ENCODE measurements at regions not wholly inside any gene's neighbourhood (a gene's known extent, or its start where the extent isn't known, plus 50 kb on each side); places are given as distances from the start of the nearest gene placed in this dataset.
"Not testable (repeated sequence)": the region's sequence is repeated elsewhere in the genome, so short reads cannot be mapped to it uniquely, and the experiment has no call there.

DNA sequence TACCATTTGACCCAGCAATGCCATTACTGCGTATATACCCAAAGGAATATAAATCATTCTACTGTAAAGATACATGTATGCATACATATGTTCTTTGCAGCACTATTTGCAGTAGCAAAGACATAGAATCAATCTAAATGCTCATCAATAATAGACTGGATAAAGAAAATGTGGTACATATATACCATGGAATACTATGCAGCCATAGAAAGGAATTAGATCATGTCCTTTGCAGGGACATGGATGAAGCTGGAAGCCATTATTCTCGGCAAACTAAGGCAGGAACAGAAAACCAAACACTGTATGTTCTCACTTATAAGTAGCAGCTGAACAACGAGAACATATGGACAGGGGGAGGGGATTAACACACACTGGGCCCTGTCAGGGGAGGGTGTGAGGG is 54.8 kb upstream of the ZNF30 start:
- intact Hi-C loops (cut with DNase I); DNase-seq: not testable (repeated sequence)

DNA sequence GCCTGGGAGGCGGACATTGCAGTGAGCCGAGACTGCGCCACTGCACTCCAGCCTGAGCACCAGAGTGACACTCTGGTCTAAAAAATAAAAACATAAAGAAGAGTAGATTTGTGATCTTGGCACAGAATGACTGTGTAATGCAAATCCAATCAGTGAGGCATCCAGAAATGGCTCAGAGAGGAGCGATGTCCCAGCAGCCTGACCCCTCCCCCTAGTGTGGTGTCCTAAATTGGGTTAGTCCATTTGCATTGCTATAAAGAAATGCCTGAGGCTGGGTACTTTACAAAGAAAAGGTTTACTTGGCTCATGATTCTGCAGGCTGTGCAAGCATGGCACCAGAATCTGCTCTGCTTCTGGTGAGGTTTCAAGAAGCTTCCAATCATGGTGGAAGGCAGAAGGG is 59.1 kb upstream of the ZNF30 start:
- no peak for DNase-seq
- intact Hi-C loops (cut with DNase I), result no loop called here

DNA sequence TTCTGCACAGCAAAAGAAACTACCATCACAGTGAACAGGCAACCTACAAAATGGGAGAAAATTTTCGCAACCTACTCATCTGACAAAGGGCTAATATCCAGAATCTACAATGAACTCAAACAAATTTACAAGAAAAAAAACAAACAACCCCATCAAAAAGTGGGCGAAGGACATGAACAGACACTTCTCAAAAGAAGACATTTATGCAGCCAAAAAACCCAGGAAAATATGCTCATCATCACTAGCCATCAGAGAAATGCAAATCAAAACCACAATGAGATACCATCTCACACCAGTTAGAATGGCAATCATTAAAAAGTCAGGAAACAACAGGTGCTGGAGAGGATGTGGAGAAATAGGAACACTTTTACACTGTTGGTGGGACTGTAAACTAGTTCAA is 61.5 kb upstream of the ZNF30 start:
- intact Hi-C loops (cut with DNase I); DNase-seq: not testable (repeated sequence)

DNA sequence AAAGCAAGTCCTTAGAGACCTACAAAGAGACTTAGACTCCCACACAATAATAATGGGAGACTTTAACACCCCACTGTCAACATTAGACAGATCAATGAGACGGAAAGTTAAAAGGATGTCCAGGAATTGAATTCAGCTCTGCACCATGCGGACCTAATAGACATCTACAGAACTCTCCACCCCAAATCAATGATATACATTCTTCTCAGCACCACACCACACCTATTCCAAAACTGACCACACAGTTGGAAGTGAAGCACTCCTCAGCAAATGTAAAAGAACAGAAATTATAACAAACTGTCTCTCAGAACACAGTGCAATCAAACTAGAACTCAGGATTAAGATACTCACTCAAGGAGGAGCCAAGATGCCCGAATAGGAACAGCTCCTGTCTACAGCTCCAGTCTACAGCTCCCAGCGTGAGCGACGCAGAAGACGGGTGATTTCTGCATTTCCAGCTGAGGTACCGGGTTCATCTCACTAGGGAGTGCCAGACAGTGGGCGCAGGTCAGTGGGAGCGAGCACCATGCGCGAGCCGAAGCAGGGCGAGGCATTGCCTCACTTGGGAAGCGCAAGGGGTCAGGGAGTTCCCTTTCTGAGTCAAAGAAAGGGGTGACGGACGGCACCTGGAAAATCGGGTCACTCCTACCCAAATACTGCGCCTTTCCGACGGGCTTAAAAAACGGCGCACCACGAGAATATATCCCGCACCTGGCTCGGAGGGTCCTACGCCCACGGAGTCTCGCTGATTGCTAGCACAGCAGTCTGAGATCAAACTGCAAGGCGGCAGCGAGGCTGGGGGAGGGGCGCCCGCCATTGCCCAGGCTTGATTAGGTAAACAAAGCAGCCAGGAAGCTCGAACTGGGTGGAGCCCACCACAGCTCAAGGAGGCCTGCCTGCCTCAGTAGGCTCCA is 66.6 kb upstream of the ZNF30 start:
- DNase-seq; intact Hi-C loops (cut with DNase I): not testable (repeated sequence)

DNA sequence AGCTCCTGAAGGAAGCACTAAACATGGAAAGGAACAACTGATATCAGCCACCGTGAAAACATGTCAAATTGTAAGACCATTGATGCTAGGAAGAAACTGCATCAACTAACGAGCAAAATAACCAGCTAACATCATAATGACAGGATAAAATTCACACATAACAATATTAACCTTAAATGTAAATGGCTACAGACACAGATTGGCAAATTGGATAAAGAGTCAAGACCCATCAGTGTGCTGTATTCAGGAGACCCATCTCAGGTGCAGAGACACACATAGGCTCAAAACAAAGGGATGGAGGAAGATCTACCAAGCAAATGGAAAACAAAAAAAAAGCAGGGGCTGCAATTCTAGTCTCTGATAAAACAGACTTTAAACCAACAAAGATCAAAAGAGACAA is 67.4 kb upstream of the ZNF30 start:
- DNase-seq; intact Hi-C loops (cut with DNase I): not testable (repeated sequence)

DNA sequence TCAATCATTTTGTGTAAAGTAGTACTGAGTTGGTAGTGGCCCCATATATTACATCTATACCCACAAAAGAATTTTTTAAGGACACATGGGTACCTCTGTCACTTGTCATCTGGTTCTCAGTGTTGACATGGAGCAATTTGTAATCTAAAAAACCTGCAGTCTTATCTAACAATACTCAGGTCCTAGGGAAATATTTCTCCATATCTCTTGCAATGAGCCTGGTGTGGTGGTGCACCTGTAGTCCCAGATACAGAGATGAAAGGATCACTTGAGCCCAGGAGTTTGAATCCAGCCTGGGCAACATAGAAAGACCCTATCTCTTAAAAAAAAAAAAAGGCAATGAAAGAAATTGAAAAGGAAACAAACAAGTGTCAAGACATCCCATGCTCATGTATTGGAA is 70.7 kb upstream of the ZNF30 start:
- no peak for DNase-seq
- intact Hi-C loops (cut with DNase I), result no loop called here

DNA sequence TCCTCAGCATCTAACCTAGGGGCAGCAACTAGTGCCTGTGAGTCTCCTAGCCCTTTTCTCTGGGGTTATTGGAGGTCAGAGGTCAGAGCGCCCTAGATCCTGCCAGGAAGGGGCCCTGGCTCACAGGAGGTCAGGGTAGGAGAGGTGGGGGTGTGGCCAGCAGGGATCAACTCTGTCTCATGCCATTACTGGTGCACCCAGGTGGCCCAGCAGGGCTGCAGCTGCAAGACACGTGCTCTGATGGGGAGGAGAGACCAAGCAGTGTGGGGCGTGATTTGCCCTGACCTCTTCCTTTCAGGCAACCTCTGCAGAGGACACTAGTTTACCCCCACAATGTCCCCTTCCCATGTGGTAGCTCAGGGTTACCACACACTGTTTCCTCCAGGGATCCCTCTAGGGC is 73.3 kb upstream of the ZNF30 start:
- intact Hi-C loops (cut with DNase I), result no loop called here
- no peak for DNase-seq

DNA sequence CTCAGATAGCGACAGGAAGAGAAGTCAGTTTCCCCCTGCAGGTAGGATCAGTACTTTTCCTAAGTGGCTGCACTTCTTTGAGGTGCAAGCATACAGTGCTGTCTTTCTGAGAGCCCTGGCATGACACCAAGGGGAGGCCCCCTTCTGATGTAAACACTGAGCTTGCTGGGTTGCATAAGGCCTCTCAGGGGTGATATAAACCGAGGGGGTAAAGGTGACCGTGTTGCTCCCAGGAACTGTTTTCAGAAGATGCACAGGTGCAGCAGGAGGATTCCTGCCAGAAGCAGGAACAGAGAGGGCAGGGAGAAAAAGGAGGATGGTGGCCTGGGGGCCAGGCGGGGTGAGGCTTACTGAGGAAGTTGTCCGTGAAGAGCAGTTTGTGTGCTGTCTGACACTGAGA is 74.0 kb upstream of the ZNF30 start:
- intact Hi-C loops (cut with DNase I), result no loop called here
- DNase-seq, result no peak

DNA sequence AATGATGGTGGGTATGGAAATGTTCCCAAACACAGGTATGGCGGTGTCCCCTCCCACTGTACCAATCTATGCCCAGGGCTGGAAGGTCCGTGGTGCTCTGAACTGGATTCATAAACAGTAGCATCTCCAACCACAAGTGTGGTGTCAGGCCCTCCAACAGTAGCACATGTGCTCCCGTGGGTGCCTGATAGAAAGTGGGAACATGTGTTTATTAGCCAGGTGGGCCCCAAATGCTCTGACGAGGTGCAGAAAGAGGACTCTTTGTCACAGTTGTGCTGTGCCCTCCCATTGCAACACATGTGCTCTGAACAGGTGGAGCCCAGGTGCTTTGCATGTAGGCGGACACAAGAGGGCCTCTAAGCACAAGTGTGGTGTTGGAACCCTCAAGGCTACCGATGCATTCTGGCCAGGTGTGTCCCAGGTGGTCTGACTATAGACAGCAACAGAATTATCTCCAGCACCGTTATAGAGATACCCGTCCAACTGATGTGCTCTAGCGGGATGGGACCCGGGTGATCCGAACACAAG is 75.4 kb upstream of the ZNF30 start:
- intact Hi-C loops (cut with DNase I), result no loop called here
- DNase-seq, result no peak

DNA sequence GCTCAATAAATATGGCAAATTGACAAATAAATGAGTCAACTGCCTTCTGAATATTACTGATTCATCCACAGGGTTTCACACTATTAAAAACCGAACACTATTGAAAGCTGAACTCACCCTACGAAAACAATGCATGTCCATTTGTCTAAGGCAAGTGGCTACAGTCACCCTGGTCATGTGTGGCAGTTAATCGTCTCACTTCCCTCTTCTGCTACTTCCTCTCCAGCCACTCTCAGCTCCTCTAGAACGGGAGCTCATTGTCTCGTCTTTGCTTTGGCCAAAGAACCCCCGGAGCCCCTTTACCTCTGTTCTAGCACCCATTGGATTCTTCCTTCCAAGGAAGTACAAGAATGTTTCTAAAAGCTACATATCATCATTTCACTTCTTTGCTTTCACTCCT is 74.4 kb upstream of the ZNF599 start:
- DNase-seq, result no peak
- intact Hi-C loops (cut with DNase I), result no loop called here

DNA sequence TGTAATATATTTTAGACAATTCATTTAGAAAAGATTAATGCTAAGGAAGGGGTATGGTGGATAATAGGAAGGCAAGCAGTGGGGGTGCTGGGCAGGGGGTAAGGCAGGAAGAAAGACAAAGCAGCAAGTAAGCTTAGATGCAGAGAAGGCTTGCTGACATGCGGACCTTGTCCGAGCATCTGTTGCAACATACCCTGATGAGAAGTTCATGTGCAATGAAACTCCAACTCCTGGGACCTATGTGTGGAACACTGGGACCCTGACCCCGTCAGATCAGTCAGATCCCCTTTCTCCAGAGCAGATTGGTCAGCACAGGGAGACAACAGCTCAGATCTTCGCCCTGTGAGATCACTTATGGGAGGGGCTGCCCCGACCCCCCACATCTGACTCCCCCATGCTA is 71.3 kb upstream of the ZNF599 start:
- DNase-seq, result no peak
- intact Hi-C loops (cut with DNase I), result no loop called here

DNA sequence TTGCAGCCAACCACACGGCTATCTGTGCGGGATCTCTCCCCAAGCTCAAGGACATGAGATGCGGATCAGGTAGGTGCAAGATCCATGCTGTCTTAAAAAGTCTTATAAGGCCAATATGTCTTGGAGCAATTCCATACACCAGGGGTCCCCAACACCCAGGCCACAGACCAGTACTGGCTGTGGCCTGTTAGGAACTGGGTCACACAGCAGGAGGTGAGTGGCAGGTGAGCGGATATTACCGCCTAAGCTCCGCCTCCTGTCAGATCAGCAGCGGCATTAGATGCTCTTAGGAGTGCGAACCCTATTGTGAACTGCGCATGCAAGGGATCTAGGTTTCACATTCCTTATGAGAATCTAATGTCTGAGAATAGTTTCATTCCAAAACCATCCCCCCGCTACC is 68.8 kb upstream of the ZNF599 start:
- no peak for DNase-seq
- intact Hi-C loops (cut with DNase I), result no loop called here

DNA sequence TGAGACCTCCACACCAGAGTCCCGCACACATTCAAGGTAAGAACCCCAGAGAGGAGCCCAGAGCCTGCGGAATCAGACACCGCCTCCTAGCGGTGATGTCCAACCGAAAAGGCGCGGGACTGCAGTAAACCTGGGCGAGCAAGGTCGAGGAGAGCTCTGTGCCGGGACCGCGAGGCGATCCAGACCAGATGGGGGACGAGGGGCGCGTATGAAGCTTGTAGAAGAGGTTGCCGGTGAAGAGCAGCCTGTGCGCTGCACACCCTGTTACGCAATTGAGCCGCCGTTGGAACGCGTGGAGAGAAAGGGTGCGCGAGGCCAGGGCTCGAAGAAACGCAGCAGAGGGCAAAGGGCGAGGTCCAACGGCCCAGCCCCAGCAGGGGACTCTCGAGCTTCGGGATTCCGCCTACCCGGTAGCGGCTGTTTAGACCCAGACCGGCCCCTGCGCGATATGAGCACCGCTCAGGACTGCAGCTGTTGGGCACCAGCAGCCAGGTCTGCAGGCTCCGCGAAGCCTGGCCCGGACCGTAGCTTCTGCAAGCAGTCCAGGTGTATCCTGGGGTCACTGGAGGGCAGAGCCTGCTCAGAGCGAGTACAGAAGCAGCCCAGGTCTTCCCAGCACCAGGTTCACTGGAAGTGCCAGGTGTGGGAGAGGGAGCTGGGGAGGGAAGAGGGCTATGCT is 65.9 kb upstream of the ZNF599 start:
- intact Hi-C loops (cut with DNase I), result no loop called here
- peak in 1 of 10 donors; percentile 78 for DNase-seq

DNA sequence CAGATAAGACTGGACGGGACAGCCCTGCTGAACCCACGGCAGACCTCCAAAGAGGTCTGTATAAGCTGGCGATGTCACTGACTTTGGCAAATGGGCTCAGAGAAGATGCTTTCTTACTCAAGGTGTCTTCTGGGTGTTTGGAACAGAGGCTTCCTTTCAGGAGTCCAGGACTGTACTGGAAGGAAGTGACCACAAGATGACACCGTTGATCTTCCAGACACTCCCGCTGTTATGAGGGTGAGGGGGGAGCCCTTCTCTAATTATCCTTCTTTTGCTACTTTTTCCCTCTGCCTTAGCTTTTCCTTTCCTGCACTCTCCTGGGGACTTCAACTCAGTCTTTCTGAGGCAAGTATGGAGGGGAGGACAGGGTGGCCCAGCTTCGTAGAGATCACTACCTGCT is 65.2 kb upstream of the ZNF599 start:
- DNase-seq, result no peak
- intact Hi-C loops (cut with DNase I), result no loop called here

DNA sequence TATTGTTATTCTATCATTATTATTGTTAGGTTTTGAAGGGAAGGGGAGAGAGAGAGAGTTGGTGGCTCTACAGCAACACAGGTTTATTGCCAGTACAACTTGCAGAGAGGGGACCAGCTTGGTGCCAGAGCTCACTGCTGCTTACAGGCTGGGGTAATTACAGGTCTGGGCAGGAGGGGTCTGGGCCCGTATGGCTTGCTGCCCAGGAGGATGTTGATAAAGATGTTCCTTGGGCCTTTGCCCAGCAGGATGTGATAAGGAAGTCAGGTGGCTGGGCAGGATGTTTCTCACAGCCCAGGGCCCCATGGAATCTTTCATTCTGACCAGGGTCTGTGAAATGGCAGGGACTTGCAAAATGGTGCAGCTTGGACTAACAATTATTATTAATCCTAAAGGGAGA is 64.2 kb upstream of the ZNF599 start:
- no peak for DNase-seq
- intact Hi-C loops (cut with DNase I), result no loop called here

DNA sequence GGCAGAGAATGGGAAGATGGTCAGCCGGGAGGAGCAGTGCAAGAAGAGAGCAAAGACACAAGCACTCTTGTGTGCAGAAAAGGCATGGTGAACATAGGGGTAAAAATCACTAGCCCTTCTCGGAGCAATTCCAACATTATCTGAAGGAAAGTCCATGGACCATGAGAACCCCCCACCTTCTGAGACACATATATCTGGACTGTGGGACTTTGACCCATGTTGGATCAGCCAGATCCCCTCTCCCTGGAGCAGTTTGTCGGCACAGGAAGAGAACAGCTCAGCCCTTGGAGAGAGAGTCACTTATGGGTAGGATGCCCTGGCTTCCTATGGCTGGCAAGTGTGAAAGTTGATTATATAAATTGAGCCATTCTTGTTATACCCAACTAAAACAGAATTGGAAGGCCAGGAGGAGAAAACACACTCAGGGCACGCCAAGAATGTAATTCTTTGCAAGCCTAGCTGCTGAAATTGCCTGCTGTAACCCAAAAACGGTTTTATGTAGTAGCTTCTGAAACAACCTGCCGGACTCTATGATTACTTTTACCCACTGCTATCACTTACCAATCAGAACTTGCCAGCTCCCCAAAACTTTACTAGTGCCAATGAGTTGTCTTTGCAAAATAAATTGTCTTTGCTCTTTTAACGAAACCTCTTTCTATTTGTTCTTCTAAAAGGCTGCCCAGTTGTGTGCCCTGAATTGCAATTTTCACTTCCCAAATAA is 62.8 kb upstream of the ZNF599 start:
- intact Hi-C loops (cut with DNase I), result no loop called here

DNA sequence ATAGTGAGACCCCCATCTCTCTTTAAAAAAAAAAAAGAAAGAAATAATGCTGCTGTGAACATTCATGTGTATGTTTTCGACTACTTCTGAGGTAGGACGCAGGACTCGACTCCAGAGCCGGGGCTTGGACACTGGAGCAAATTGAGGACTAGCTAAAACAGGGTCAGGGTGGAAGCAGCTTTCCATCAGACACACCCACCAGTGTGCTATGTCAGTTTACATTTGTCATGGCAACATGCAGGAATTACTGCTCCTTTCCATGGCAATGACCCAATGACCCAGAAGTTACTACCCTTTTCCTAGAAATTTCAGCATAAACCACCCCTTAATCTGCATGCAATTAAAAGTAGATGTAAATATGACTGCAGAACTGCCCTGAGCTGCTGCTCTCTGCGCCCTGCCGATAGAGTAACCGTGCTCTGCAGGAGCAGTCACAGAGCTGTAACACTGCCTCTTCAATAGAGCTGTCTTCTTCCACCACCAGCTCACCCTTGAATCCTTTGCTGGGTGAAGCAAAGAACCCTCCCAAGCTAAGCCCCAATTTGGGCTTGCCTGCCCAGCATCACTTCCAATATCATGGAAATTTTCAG is 61.6 kb upstream of the ZNF599 start:
- intact Hi-C loops (cut with DNase I), result no loop called here

More for the DNA sequence above, 62.8 kb upstream of the ZNF599 start:
- DNase-seq, result no peak

DNA sequence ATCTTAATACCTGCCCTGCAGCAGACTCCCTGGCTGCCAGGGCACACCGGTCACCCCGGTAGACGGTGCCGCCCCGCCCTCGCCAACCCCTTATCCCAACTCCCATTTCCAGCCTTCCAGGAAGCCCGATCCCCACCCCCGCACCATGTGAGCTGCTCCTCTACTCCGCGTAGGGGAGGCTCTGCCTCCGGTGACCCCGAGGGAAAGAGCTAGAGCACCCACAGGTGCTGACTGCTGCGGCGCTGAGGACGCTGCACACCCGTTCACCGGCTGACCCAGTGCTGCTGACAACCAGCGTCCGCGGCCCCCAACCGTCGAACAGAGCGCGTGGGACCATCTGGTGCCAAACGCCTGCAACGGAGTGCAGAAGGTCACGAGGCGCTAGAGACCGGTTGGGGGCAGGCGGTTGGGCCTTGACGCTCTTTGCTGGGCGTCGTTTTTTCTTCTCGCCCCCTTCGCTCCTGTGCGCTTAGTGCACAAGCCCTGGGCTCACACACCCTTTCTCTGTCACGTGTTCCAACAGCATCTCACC is 59.6 kb upstream of the ZNF599 start:
- no peak for DNase-seq

More for the DNA sequence above, 61.6 kb upstream of the ZNF599 start:
- DNase-seq, result no peak

DNA sequence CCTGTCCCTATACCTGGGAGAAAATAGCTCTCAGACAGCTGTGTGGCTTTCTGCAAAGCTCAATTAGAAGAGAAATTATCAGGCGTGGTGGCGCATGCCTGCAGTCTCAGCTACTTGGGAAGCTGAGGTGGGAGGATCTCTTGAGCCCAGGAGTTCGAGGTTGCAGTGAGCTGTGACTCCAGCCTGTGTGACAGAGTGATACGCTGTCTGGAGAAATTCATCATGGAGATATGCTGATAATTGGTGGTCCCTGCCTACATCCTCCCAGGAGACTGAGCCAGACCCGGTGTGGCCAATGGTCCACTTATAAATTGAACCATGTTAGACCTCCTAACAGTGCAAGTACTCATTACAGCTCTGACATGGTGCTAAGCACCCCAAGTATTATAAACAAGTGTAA is 58.7 kb upstream of the ZNF599 start:
- intact Hi-C loops (cut with DNase I), result no loop called here
- DNase-seq, result no peak

More for the DNA sequence above, 59.6 kb upstream of the ZNF599 start:
- intact Hi-C loops (cut with DNase I), result no loop called here

DNA sequence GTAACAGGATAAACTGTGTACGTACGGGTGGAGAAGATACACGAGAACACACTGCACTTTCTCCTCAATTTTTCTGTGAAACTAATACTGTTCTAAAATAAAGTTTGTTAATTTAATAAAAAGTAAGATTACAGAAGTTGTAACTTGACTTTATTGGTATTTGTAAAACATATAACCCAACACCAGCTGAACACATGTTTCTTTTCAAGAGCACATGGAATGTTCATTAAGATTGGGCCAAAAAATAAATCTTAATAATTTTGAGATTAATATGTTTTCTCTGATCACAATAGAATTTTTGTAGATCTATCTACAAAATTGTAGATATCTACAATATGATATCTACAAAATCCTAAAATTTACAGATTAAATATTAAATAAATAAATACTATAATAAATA is 55.1 kb upstream of the ZNF599 start:
- intact Hi-C loops (cut with DNase I), result no loop called here
- no peak for DNase-seq
